Smooth muscle cell (in vitro differentiated cells): ENCODE measurements at regions not wholly inside any gene's neighbourhood (a gene's known extent, or its start where the extent isn't known, plus 50 kb on each side); places are given as distances from the start of the nearest gene placed in this dataset.

Experiments used
- DNase-seq: peaks from one replicate; lab custom pipeline; 2025; ENCODE audit not compliant: unreplicated experiment; lab: John Stamatoyannopoulos, UW
- H2AFZ ChIP-seq: fragments of 200-600 bp; sonication (generic); 2 replicates; pipeline ENCODE4 v1.6.0; 2016; ENCODE audit warnings: antibody characterized with exemption, low read depth, mild to moderate bottlenecking
- H3F3A ChIP-seq: fragments of 200-600 bp; sonication (generic); 2 replicates; pipeline ENCODE4 v1.6.0; 2017; ENCODE audit warnings: antibody characterized with exemption, low read depth
- H3K27ac ChIP-seq: fragments of 200-600 bp; sonication (generic); 2 replicates; pipeline ENCODE4 v1.5.1; 2016; ENCODE audit warnings: low read depth, mild to moderate bottlenecking
- H3K27me3 ChIP-seq: fragments of 200-600 bp; sonication (generic); 2 replicates; pipeline ENCODE4 v1.6.1; 2016; ENCODE audit warnings: low read depth, mild to moderate bottlenecking
- H3K36me3 ChIP-seq: fragments of 200-600 bp; sonication (generic); 2 replicates; pipeline ENCODE4 v1.5.1; 2016; ENCODE audit warnings: low read depth
- H3K4me1 ChIP-seq: fragments of 200-600 bp; sonication (generic); 2 replicates; pipeline ENCODE4 v1.5.1; 2016; ENCODE audit warnings: low read depth
- H3K4me2 ChIP-seq: fragments of 200-600 bp; sonication (generic); 2 replicates; pipeline ENCODE4 v1.6.0; 2016; ENCODE audit warnings: mild to moderate bottlenecking
- H3K4me3 ChIP-seq: fragments of 200-600 bp; sonication (generic); 2 replicates; pipeline ENCODE4 v1.5.1; 2016; ENCODE audit warnings: mild to moderate bottlenecking
- H3K79me2 ChIP-seq: fragments of 200-600 bp; sonication (generic); 2 replicates; pipeline ENCODE4 v1.6.0; 2016; ENCODE audit warnings: low read depth, mild to moderate bottlenecking
- H3K9ac ChIP-seq: fragments of 200-600 bp; sonication (generic); 2 replicates; pipeline ENCODE4 v1.6.0; 2016; ENCODE audit warnings: low read depth
- H3K9me3 ChIP-seq: fragments of 200-600 bp; sonication (generic); replicated peaks from 2 replicates; pipeline ENCODE4 v1.5.1; 2016; ENCODE audit warnings: low read depth
- H4K20me1 ChIP-seq: fragments of 200-600 bp; sonication (generic); 2 replicates; pipeline ENCODE4 v1.6.0; 2016; ENCODE audit warnings: low read depth
- WGBS: methylation state at CpG from one replicate; pipeline ENCODE4 v1.1.7; 2016; ENCODE audit warnings: low lambda C conversion rate; 5-methylcytosine and 5-hydroxymethylcytosine counted together
- TF ChIP-seq, protein P1 (sequence below): fragments of 200-600 bp; sonication (generic); IDR thresholded peaks from 2 replicates; pipeline ENCODE4 v1.5.1; 2017; ENCODE audit warnings: borderline replicate concordance, mild to moderate bottlenecking, antibody characterized with exemption; ENCODE audit not compliant: insufficient read depth, poor library complexity, severe bottlenecking

DNA sequence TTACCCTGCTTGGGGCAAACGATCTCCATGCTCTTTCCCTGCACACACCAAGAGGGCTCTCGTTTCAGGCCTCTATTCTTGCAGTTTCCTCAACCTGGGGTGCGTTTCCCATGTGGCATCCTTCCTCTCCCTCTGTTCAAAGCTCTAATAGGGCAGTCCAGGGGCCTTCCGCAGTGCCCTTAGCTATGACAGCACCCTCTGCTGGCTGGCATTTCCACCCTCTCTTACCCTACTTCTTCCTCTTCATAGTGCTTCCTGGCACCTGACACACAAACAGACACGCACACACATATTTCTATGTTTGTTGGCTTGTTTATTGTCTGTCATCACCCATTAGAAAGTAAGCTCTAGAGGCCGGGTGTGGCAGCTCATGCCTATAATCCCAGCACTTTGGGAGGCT is 294.0 kb downstream of the CLIC5 start:
- H3K9me3 ChIP-seq = no peaks in the 10 kb centered on the region
- no peaks in the 10 kb centered on the region for H4K20me1 ChIP-seq
- TF ChIP-seq, protein P1, sequence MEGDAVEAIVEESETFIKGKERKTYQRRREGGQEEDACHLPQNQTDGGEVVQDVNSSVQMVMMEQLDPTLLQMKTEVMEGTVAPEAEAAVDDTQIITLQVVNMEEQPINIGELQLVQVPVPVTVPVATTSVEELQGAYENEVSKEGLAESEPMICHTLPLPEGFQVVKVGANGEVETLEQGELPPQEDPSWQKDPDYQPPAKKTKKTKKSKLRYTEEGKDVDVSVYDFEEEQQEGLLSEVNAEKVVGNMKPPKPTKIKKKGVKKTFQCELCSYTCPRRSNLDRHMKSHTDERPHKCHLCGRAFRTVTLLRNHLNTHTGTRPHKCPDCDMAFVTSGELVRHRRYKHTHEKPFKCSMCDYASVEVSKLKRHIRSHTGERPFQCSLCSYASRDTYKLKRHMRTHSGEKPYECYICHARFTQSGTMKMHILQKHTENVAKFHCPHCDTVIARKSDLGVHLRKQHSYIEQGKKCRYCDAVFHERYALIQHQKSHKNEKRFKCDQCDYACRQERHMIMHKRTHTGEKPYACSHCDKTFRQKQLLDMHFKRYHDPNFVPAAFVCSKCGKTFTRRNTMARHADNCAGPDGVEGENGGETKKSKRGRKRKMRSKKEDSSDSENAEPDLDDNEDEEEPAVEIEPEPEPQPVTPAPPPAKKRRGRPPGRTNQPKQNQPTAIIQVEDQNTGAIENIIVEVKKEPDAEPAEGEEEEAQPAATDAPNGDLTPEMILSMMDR = no peak
- H3K4me1 ChIP-seq = no peaks in the 10 kb centered on the region
- H3K4me2 ChIP-seq = no peak overlapping the region
- H3K36me3 ChIP-seq = no peaks in the 10 kb centered on the region
- no peaks in the 10 kb centered on the region for H3F3A ChIP-seq
- WGBS = 81% methylated on average over 6 of the region's 6 CpGs
- no peak overlapping the region for H3K27ac ChIP-seq
- no peak overlapping the region for H3K9ac ChIP-seq
- H3K4me3 ChIP-seq = no peak overlapping the region
- H3K79me2 ChIP-seq = no peaks in the 10 kb centered on the region
- no peaks in the 10 kb centered on the region for H3K27me3 ChIP-seq
- no peak for DNase-seq
- H2AFZ ChIP-seq = no peak overlapping the region

DNA sequence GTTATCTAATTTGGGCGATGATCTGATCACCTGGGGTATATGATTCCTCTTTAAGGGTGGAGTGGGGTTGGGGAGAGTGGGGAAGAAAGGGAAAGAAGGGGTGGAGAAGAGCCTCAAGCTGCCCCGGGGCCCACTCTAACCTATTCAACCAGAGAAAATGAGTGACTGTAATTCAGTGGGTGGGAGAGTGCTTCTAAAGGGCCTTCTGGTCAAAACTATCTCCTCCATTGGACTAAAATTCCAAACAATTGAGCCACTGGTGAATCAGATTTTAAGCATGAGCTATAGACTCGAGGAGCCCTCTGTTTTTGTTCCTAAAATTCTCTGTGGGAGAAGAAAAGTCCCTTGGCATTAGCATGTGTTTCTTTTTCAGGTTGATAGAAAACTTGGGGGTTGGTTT is 296.8 kb downstream of the CLIC5 start:
- TF ChIP-seq, protein P1 = no peak
- H3K4me2 ChIP-seq = no peak overlapping the region
- 60% methylated on average over 3 of the region's 3 CpGs for WGBS
- H3K4me1 ChIP-seq = peaks cover 8% of the 10 kb centered on the region
- H3K79me2 ChIP-seq = no peaks in the 10 kb centered on the region
- peaks cover 5% of the 10 kb centered on the region for H3F3A ChIP-seq
- no peaks in the 10 kb centered on the region for H3K9me3 ChIP-seq
- H3K9ac ChIP-seq = no peak overlapping the region
- H4K20me1 ChIP-seq = no peaks in the 10 kb centered on the region
- no peak overlapping the region for H3K4me3 ChIP-seq
- no peak overlapping the region for H3K27ac ChIP-seq
- no peaks in the 10 kb centered on the region for H3K36me3 ChIP-seq
- no peak for DNase-seq
- no peaks in the 10 kb centered on the region for H3K27me3 ChIP-seq
- H2AFZ ChIP-seq = no peak overlapping the region

DNA sequence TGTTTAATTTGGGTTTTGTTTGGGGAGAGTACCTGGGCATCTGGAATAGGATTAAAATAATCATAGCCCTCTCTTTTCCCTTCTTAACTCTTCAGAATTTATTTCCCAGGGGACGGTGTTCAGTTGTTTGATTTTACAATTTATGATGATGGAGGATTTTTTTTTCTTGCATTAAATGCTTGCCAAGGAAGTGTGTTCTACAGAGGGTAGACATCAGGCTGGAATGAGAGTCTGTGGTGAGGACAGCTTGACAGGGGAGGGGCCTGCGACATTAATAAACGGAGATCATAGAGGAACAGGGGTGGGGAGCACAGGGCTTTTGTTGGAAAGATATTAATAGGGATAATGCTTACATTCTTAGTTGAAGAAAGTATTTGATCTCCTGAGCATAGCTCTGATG is 297.5 kb downstream of the CLIC5 start:
- no peak overlapping the region for H3K9ac ChIP-seq
- H3K4me2 ChIP-seq = no peak overlapping the region
- TF ChIP-seq, protein P1 = no peak
- no peaks in the 10 kb centered on the region for H3K79me2 ChIP-seq
- no peak overlapping the region for H3K4me3 ChIP-seq
- H3K27ac ChIP-seq = no peak overlapping the region
- no peaks in the 10 kb centered on the region for H4K20me1 ChIP-seq
- H2AFZ ChIP-seq = no peak overlapping the region
- H3K9me3 ChIP-seq = no peaks in the 10 kb centered on the region
- peaks cover 7% of the 10 kb centered on the region for H3F3A ChIP-seq
- 96% methylated on average over 3 of the region's 3 CpGs for WGBS
- peaks cover 8% of the 10 kb centered on the region for H3K4me1 ChIP-seq
- no peaks in the 10 kb centered on the region for H3K36me3 ChIP-seq
- H3K27me3 ChIP-seq = no peaks in the 10 kb centered on the region
- DNase-seq = no peak

DNA sequence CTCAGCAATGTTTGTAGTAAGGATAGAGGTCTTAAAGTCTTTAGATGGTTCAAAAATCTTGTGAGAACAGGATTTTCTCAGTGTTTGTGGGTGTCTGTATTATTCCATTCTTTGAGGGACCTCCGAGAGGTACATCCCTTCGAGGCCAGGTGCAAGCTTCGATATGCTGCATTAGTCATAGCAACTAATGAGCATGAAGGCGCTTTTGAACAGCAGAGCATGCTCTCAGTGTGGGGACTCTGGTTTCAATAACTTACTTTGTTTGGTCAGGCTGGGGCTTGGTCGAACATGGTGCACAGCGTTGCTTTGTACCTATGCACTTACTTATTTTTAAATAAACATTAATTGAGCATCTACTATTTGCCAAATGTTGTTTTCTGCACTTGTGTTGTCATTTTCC is 297.9 kb downstream of the CLIC5 start:
- peaks cover 7% of the 10 kb centered on the region for H3F3A ChIP-seq
- no peaks in the 10 kb centered on the region for H3K79me2 ChIP-seq
- no peaks in the 10 kb centered on the region for H3K27me3 ChIP-seq
- no peak overlapping the region for H3K4me2 ChIP-seq
- H3K4me3 ChIP-seq = no peak overlapping the region
- peaks cover 8% of the 10 kb centered on the region for H3K4me1 ChIP-seq
- no peak overlapping the region for H2AFZ ChIP-seq
- WGBS = 86% methylated on average over 6 of the region's 6 CpGs
- H3K9ac ChIP-seq = no peak overlapping the region
- no peaks in the 10 kb centered on the region for H3K9me3 ChIP-seq
- H3K27ac ChIP-seq = no peak overlapping the region
- no peak for DNase-seq
- TF ChIP-seq, protein P1 = no peak
- H4K20me1 ChIP-seq = no peaks in the 10 kb centered on the region
- no peaks in the 10 kb centered on the region for H3K36me3 ChIP-seq
